K562 (cell line): ENCODE measurements at regions not wholly inside any gene's neighbourhood (a gene's known extent, or its start where the extent isn't known, plus 50 kb on each side); places are given as distances from the start of the nearest gene placed in this dataset.
A peak's percentile ranks its signal among the peaks of the same experiment; 100 is the strongest.

Experiments used
- ATAC-seq: fragments of 200-7000 bp; cut with Tn5 transposase; 3 replicates; pipeline ENCODE4 v1.9.1; 2020; ENCODE audit warnings: moderate library complexity
- BruUV-seq: library from RNA; stranded (reverse); fragments of 400-500 nt; replicated peaks from 2 replicates; lab custom pipeline; 2021; lab: Mats Ljungman, UMichigan
- CTCF ChIA-PET: fragments of 300-600 bp; formaldehyde crosslinking; extraction: SDS; loops from one replicate; lab custom pipeline; 2021; ENCODE audit warnings: low intra/inter-chr PET ratio; lab: Yijun Ruan, JAX
- POLR2A ChIA-PET: fragments of 300-600, 350-650 bp; sonication (Branson Sonifier 250); formaldehyde crosslinking; extraction: SDS; loops from one replicate; lab custom pipeline; 2021; ENCODE audit warnings: antibody characterized with exemption, inconsistent platforms; lab: Yijun Ruan, JAX
- DNase-seq, 4 experiments: peaks; one replicate each; pipeline versions ENCODE4 v3.0.0 to v3.0.0-alpha.2; 2011 to 2018; ENCODE audit warnings: low spot score in 3 of 4, mixed read lengths in 3 of 4; ENCODE audit errors: extremely low read depth in 1 of 4
- FAIRE-seq: peaks from 2 replicates; lab custom pipeline; 2011; peaks lifted over from hg19 to GRCh38; lab: Jason Lieb, UNC
- H2AFZ ChIP-seq: 2 replicates; pipeline ENCODE4 v1.6.0; 2011; ENCODE audit warnings: low read depth, low read length, control low read depth, inconsistent platforms
- H3K27ac ChIP-seq: fragments of 200-600 bp; 3 replicates; pipeline ENCODE4 v1.8.0; 2011; ENCODE audit warnings: low read depth, mild to moderate bottlenecking, control low read depth, inconsistent platforms, low read length, moderate library complexity, mixed read lengths; ENCODE audit errors: extremely low read depth
- H3K27me3 ChIP-seq, 2 experiments: fragments of 300-600 bp in 1 of 2; 2 replicates in 1 of 2; 3 replicates in 1 of 2; pipeline versions ENCODE4 v1.6.0 to v1.8.0; 2011; ENCODE audit warnings: inconsistent platforms in 2 of 2, low read length in 2 of 2, mild to moderate bottlenecking in 1 of 2, mixed read lengths in 1 of 2, moderate library complexity in 1 of 2; ENCODE audit not compliant: control insufficient read depth in 2 of 2, insufficient read depth in 2 of 2
- H3K36me3 ChIP-seq: fragments of 300-600 bp; 3 replicates; pipeline ENCODE4 v1.8.0; 2011; ENCODE audit warnings: mild to moderate bottlenecking, low read length, inconsistent platforms; ENCODE audit not compliant: control insufficient read depth, insufficient read depth
- H3K4me1 ChIP-seq, 2 experiments: fragments of 200-600 bp in 1 of 2; replicated peaks in 1 of 2; 2 replicates in 1 of 2; 3 replicates in 1 of 2; pipeline versions ENCODE4 v1.5.1 to v1.8.0; 2011; ENCODE audit warnings: inconsistent platforms in 2 of 2, low read length in 2 of 2, mild to moderate bottlenecking in 1 of 2, mixed read lengths in 1 of 2, moderate library complexity in 1 of 2; ENCODE audit not compliant: control insufficient read depth in 2 of 2, insufficient read depth in 2 of 2
- H3K4me2 ChIP-seq: 2 replicates; pipeline ENCODE4 v1.6.1; 2011; ENCODE audit warnings: low read length, control low read depth, inconsistent platforms, mixed read lengths; ENCODE audit not compliant: insufficient read depth
- H3K4me3 ChIP-seq: fragments of 200-600 bp; sonication (generic), shearing (Covaris generic); 2 replicates; pipeline ENCODE4 v1.5.1; 2016; ENCODE audit warnings: control low read depth, inconsistent platforms
- H3K79me2 ChIP-seq: fragments of 200-600 bp; 3 replicates; pipeline ENCODE4 v1.8.0; 2011; ENCODE audit warnings: low read length, inconsistent platforms; ENCODE audit not compliant: control insufficient read depth, insufficient read depth
- H3K9ac ChIP-seq, 2 experiments: 2 replicates each; pipeline versions ENCODE4 v1.6.0 to v1.6.1; 2011; ENCODE audit warnings: low read depth in 2 of 2, low read length in 2 of 2, control low read depth in 1 of 2, inconsistent platforms in 1 of 2, mild to moderate bottlenecking in 1 of 2, mixed read lengths in 1 of 2; ENCODE audit not compliant: insufficient read depth in 1 of 2
- H3K9me1 ChIP-seq: one replicate; pipeline ENCODE4 v1.6.0; 2011; ENCODE audit warnings: inconsistent platforms, mild to moderate bottlenecking, low read length, moderate library complexity; ENCODE audit not compliant: control insufficient read depth, insufficient read depth
- H3K9me3 ChIP-seq: replicated peaks from 2 replicates; pipeline ENCODE4 v1.5.1; 2011; ENCODE audit warnings: low read depth, low read length, inconsistent platforms; ENCODE audit not compliant: control insufficient read depth, insufficient read depth
- H4K20me1 ChIP-seq: replicated peaks from 2 replicates; pipeline ENCODE4 v1.6.1; 2011; ENCODE audit warnings: low read length, inconsistent platforms, mixed read lengths; ENCODE audit not compliant: control insufficient read depth, insufficient read depth
- BCLAF1 ChIP-seq, 2 experiments: fragments of 450-650 bp in 1 of 2; IDR thresholded peaks; 2 replicates each; pipeline ENCODE4 v1.6.1; 2011 to 2017; ENCODE audit warnings: low read depth in 2 of 2, antibody characterized with exemption in 1 of 2, borderline replicate concordance in 1 of 2, low read length in 1 of 2, mild to moderate bottlenecking in 1 of 2, mixed read lengths in 1 of 2; ENCODE audit not compliant: control insufficient read depth in 1 of 2
- CBX2 ChIP-seq: fragments of 200-600 bp; sonication (generic); IDR thresholded peaks from one replicate; pipeline ENCODE4 v1.6.1; 2012; ENCODE audit warnings: mild to moderate bottlenecking, low read length, inconsistent platforms; ENCODE audit not compliant: insufficient read depth, poor library complexity, severe bottlenecking
- CHD4 ChIP-seq: fragments of 200-600 bp; sonication (generic); IDR thresholded peaks from 3 replicates; pipeline ENCODE4 v1.6.1; 2012; ENCODE audit warnings: low read depth, mild to moderate bottlenecking, mixed read lengths, low read length, inconsistent platforms; ENCODE audit not compliant: insufficient read depth, insufficient replicate concordance, poor library complexity, severe bottlenecking
- HLTF ChIP-seq: fragments of 450-650 bp; IDR thresholded peaks from 2 replicates; pipeline ENCODE4 v1.6.1; 2016
- ZNF316 ChIP-seq: fragments of 450-650 bp; IDR thresholded peaks from 2 replicates; pipeline ENCODE4 v1.6.1; 2016
- ZNF668 ChIP-seq: fragments of 250-450 bp; sonication (Bioruptor Pico); IDR thresholded peaks from 2 replicates; pipeline ENCODE4 v1.8.0; 2022; ENCODE audit warnings: mild to moderate bottlenecking, inconsistent platforms
- WGBS: fragments of 100-300 bp; shearing (Covaris generic); methylation state at CpG from one replicate; pipeline ENCODE4 v1.1.6; 2016; ENCODE audit warnings: low coverage, mixed read lengths; ENCODE audit not compliant: insufficient coverage; ENCODE audit errors: missing lambda C conversion rate; 5-methylcytosine and 5-hydroxymethylcytosine counted together
- in situ Hi-C: fragments of 300-500 bp; cut with MboI; formaldehyde crosslinking; loops from 4 replicates; pipeline ENCODE4 v1.15.0; 2018; ENCODE audit warnings: inconsistent platforms, mixed read lengths
- intact Hi-C: fragments of 100-400 bp; cut with micrococcal nuclease; formaldehyde crosslinking; loops from 2 replicates; pipeline ENCODE4 v1.14.2; 2022

GRCh38 chr13:78102121-78102677 lies 183.6 kb upstream of the EDNRB start:
- no peak overlapping the region for H2AFZ ChIP-seq
- ChIA-PET CTCF (no interaction called here), POLR2A (no interaction called here)
- no peak overlapping the region for H3K27ac ChIP-seq
- H3K27me3 ChIP-seq = no peaks in the 10 kb centered on the region
- no peaks in the 10 kb centered on the region for H3K4me1 ChIP-seq
- no peaks in the 10 kb centered on the region for H3K9me3 ChIP-seq
- H4K20me1 ChIP-seq = no peaks in the 10 kb centered on the region
- H3K9ac ChIP-seq = no peak overlapping the region
- WGBS = 0% methylated on average over 2 of the region's 4 CpGs
- in situ Hi-C loops (no loop called here), intact Hi-C loops (no loop called here)
- FAIRE-seq = no peak
- BruUV-seq = no TSS peak
- H3K4me2 ChIP-seq = no peak overlapping the region
- no peaks in the 10 kb centered on the region for H3K79me2 ChIP-seq
- TF ChIP-seq ZNF316 = 0 out of 2 replicates have a peak, but pooled peaks have one; percentile 37
- no peak for TF ChIP-seq CHD4
- no peak for TF ChIP-seq HLTF
- no peak for TF ChIP-seq CBX2
- DNase-seq = no peak
- no peaks in the 10 kb centered on the region for H3K36me3 ChIP-seq
- H3K4me3 ChIP-seq = no peak overlapping the region
- ATAC-seq = no peak
- H3K9me1 ChIP-seq = no peaks in the 10 kb centered on the region

GRCh38 chr13:78100486-78100885 lies 181.9 kb upstream of the EDNRB start:
- 0% methylated on average over 3 of the region's 4 CpGs for WGBS
- no peak overlapping the region for H3K27ac ChIP-seq

More at GRCh38 chr13:78100486-78100885, 181.9 kb upstream of the EDNRB start:
- in situ Hi-C loops = no loop called here
- no peaks in the 10 kb centered on the region for H4K20me1 ChIP-seq
- no peaks in the 10 kb centered on the region for H3K36me3 ChIP-seq
- H3K79me2 ChIP-seq = no peaks in the 10 kb centered on the region
- no peak overlapping the region for H3K9ac ChIP-seq
- H3K4me2 ChIP-seq = no peak overlapping the region
- FAIRE-seq = no peak
- no peak overlapping the region for H3K4me3 ChIP-seq
- H3K9me3 ChIP-seq = no peaks in the 10 kb centered on the region
- H3K4me1 ChIP-seq = no peaks in the 10 kb centered on the region
- intact Hi-C loops = no loop called here
- no peak overlapping the region for H2AFZ ChIP-seq
- BruUV-seq = no TSS peak
- POLR2A ChIA-PET = no interaction called here
- CTCF ChIA-PET = no interaction called here
- no peaks in the 10 kb centered on the region for H3K9me1 ChIP-seq
- ATAC-seq = no peak
- TF ChIP-seq ZNF668 (no peak), BCLAF1 (IDR thresholded peaks at IDR 0.05; ENCODE audit: borderline replicate concordance in 1 of 2, control insufficient read depth in 1 of 2, low read depth in 2 of 2, low read length in 1 of 2) (no peak)
- DNase-seq = no peak
- H3K27me3 ChIP-seq = no peaks in the 10 kb centered on the region
